Urinary bladder (tissue), 3 donors: ENCODE measurements at regions not wholly inside any gene's neighbourhood (a gene's known extent, or its start where the extent isn't known, plus 50 kb on each side); places are given as distances from the start of the nearest gene placed in this dataset.
A peak's percentile ranks its signal among the peaks of the same experiment; 100 is the strongest.
"Not testable (repeated sequence)": the region's sequence is repeated elsewhere in the genome, so short reads cannot be mapped to it uniquely, and the experiment has no call there.

ENCODE experiments used
- DNase-seq: peaks from one replicate; pipeline ENCODE4 v3.0.0-alpha.2; 2015; ENCODE audit errors: extremely low spot score
- H3K27ac ChIP-seq: one replicate; pipeline ENCODE4 v1.5.1; 2013; ENCODE audit warnings: low read depth, mild to moderate bottlenecking, moderate library complexity
- H3K36me3 ChIP-seq: one replicate; pipeline ENCODE4 v1.6.1; 2013; ENCODE audit warnings: mild to moderate bottlenecking, moderate library complexity; ENCODE audit not compliant: insufficient read depth
- H3K4me1 ChIP-seq: one replicate; pipeline ENCODE4 v1.6.1; 2013; ENCODE audit warnings: mild to moderate bottlenecking, moderate library complexity; ENCODE audit not compliant: insufficient read depth
- H3K4me3 ChIP-seq: one replicate; pipeline ENCODE4 v1.5.1; 2013; ENCODE audit warnings: low read depth, low read length
- WGBS: extraction: QIAGEN DNeasy Blood & Tissue Kit; methylation state at CpG from one replicate; pipeline ENCODE4 v1.1.7; 2013; 5-methylcytosine and 5-hydroxymethylcytosine counted together
- donor health status: healthy with polysubstance abuse.
- donor health status: healthy.

GRCh38 chr5:144594919-144595318 lies 424.2 kb downstream of the KCTD16 start:
- no peak overlapping the region for H3K4me3 ChIP-seq
- 95% methylated on average over 25 of the region's 25 CpGs for WGBS
- no peak for DNase-seq
- H3K4me1 ChIP-seq = no peaks in the 10 kb centered on the region
- no peak overlapping the region for H3K27ac ChIP-seq
- no peaks in the 10 kb centered on the region for H3K36me3 ChIP-seq

- not testable (repeated sequence) for H3K4me3 ChIP-seq, DNase-seq, H3K27ac ChIP-seq, H3K4me1 ChIP-seq, H3K36me3 ChIP-seq
- 59% methylated on average over 4 of the region's 4 CpGs for WGBS
Measured at GRCh38 chr5:144594234-144594633, 423.6 kb downstream of the KCTD16 start.

- Histone ChIP-seq H3K36me3 (no peaks in the 10 kb centered on the region), H3K27ac (no peak overlapping the region), H3K4me1 (no peaks in the 10 kb centered on the region), H3K4me3 (no peak overlapping the region)
- WGBS = 27% methylated on average over 5 of the region's 5 CpGs
- no peak for DNase-seq
Measured at GRCh38 chr5:144585681-144586080, 415.0 kb downstream of the KCTD16 start.

- no peak overlapping the region for H3K27ac ChIP-seq
- H3K4me1 ChIP-seq = no peaks in the 10 kb centered on the region
- DNase-seq = no peak
- WGBS = 75% methylated on average over 7 of the region's 7 CpGs
- no peak overlapping the region for H3K4me3 ChIP-seq
- no peaks in the 10 kb centered on the region for H3K36me3 ChIP-seq
Measured at GRCh38 chr5:144583541-144584449, 413.1 kb downstream of the KCTD16 start.

- H3K4me1 ChIP-seq = no peaks in the 10 kb centered on the region
Measured at GRCh38 chr5:144582066-144582465, 411.4 kb downstream of the KCTD16 start.

GRCh38 chr5:144581044-144581443 lies 410.4 kb downstream of the KCTD16 start:
- 65% methylated on average over 9 of the region's 9 CpGs for WGBS
- H3K36me3 ChIP-seq = no peaks in the 10 kb centered on the region
- H3K27ac ChIP-seq = no peak overlapping the region
- no peaks in the 10 kb centered on the region for H3K4me1 ChIP-seq
- no peak for DNase-seq
- no peak overlapping the region for H3K4me3 ChIP-seq

More at GRCh38 chr5:144582066-144582465, 411.4 kb downstream of the KCTD16 start:
- Histone ChIP-seq H3K36me3 (no peaks in the 10 kb centered on the region), H3K4me3 (no peak overlapping the region), H3K27ac (no peak overlapping the region)
- DNase-seq = no peak
- 83% methylated on average over 3 of the region's 3 CpGs for WGBS

GRCh38 chr5:144577676-144578075 lies 407.0 kb downstream of the KCTD16 start:
- WGBS = 82% methylated on average over 3 of the region's 3 CpGs
- no peak for DNase-seq
- Histone ChIP-seq H3K36me3 (no peaks in the 10 kb centered on the region), H3K27ac (no peak overlapping the region), H3K4me1 (no peaks in the 10 kb centered on the region), H3K4me3 (no peak overlapping the region)

- no peaks in the 10 kb centered on the region for H3K36me3 ChIP-seq
- DNase-seq = no peak
- H3K4me1 ChIP-seq = no peaks in the 10 kb centered on the region
- no peak overlapping the region for H3K27ac ChIP-seq
- no peak overlapping the region for H3K4me3 ChIP-seq
- 77% methylated on average over 1 of the region's 1 CpG for WGBS
Measured at GRCh38 chr5:144575736-144576135, 405.1 kb downstream of the KCTD16 start.

- H3K27ac ChIP-seq = no peak overlapping the region
- no peak overlapping the region for H3K4me3 ChIP-seq
- 45% methylated on average over 2 of the region's 2 CpGs for WGBS
- no peak for DNase-seq
- H3K4me1 ChIP-seq = no peaks in the 10 kb centered on the region
- H3K36me3 ChIP-seq = no peaks in the 10 kb centered on the region
Measured at GRCh38 chr5:144567421-144567780, 396.7 kb downstream of the KCTD16 start.

- H3K36me3 ChIP-seq = no peaks in the 10 kb centered on the region
- DNase-seq = no peak
- H3K27ac ChIP-seq = no peak overlapping the region
- WGBS = 81% methylated on average over 3 of the region's 3 CpGs
- H3K4me1 ChIP-seq = no peaks in the 10 kb centered on the region
- H3K4me3 ChIP-seq = no peak overlapping the region
Measured at GRCh38 chr5:144566747-144567420, 396.2 kb downstream of the KCTD16 start.

- no peaks in the 10 kb centered on the region for H3K36me3 ChIP-seq
- no peaks in the 10 kb centered on the region for H3K4me1 ChIP-seq
- DNase-seq = peak; percentile 76
- WGBS = 12% methylated on average over 3 of the region's 3 CpGs
- H3K4me3 ChIP-seq = no peak overlapping the region
- H3K27ac ChIP-seq = no peak overlapping the region
Measured at GRCh38 chr5:144549580-144549979, 378.9 kb downstream of the KCTD16 start.

- no peaks in the 10 kb centered on the region for H3K4me1 ChIP-seq
- no peak overlapping the region for H3K27ac ChIP-seq
- 24% methylated on average over 2 of the region's 2 CpGs for WGBS
- no peak overlapping the region for H3K4me3 ChIP-seq
- no peaks in the 10 kb centered on the region for H3K36me3 ChIP-seq
- no peak for DNase-seq
Measured at GRCh38 chr5:144548936-144549335, 378.3 kb downstream of the KCTD16 start.

- WGBS = 84% methylated on average over 1 of the region's 1 CpG
- H3K4me3 ChIP-seq = no peak overlapping the region
- no peaks in the 10 kb centered on the region for H3K4me1 ChIP-seq
- DNase-seq = no peak
- H3K36me3 ChIP-seq = no peaks in the 10 kb centered on the region
- no peak overlapping the region for H3K27ac ChIP-seq
Measured at GRCh38 chr5:144547098-144547499, 376.4 kb downstream of the KCTD16 start.

GRCh38 chr5:144538845-144539244 lies 368.2 kb downstream of the KCTD16 start:
- H3K36me3 ChIP-seq = no peaks in the 10 kb centered on the region
- WGBS = 69% methylated on average over 3 of the region's 3 CpGs
- H3K4me3 ChIP-seq = no peak overlapping the region
- no peak for DNase-seq
- H3K4me1 ChIP-seq = no peaks in the 10 kb centered on the region
- no peak overlapping the region for H3K27ac ChIP-seq
